HepG2 (cell line): ENCODE measurements at regions not wholly inside any gene's neighbourhood (a gene's known extent, or its start where the extent isn't known, plus 50 kb on each side); places are given as distances from the start of the nearest gene placed in this dataset.

Source experiments
- ATAC-seq: fragments of 200-7000 bp; cut with Tn5 transposase; 3 replicates; pipeline ENCODE4 v1.9.1; 2020; ENCODE audit warnings: mild to moderate bottlenecking, moderate library complexity
- BruUV-seq: library from RNA; stranded (reverse); fragments of 400-500 nt; replicated peaks from 2 replicates; lab custom pipeline; 2021; lab: Mats Ljungman, UMichigan
- CTCF ChIA-PET: fragments of 300-600 bp; formaldehyde crosslinking; extraction: SDS; loops from one replicate; lab custom pipeline; 2021; ENCODE audit warnings: low total read pairs, inconsistent platforms, low intra/inter-chr PET ratio; lab: Yijun Ruan, JAX
- POLR2A ChIA-PET: fragments of 350-600 bp; sonication (Branson Sonifier 250); formaldehyde crosslinking; loops from one replicate; lab custom pipeline; 2020; ENCODE audit warnings: antibody characterized with exemption, inconsistent platforms; lab: Yijun Ruan, JAX
- DNase-seq: peaks from one replicate; pipeline ENCODE4 v3.0.0-alpha.2; 2015; ENCODE audit warnings: low spot score
- FAIRE-seq: peaks from 3 replicates; lab custom pipeline; 2011; peaks lifted over from hg19 to GRCh38; lab: Jason Lieb, UNC
- H2AFZ ChIP-seq: one replicate; pipeline ENCODE4 v1.6.1; 2011; ENCODE audit warnings: low read length, inconsistent platforms
- H3K27ac ChIP-seq: fragments of 300-600 bp; 3 replicates; pipeline ENCODE4 v1.8.0; 2011; ENCODE audit warnings: mixed run types, mild to moderate bottlenecking, mixed read lengths, low read length, inconsistent platforms; ENCODE audit not compliant: insufficient read depth; ENCODE audit errors: extremely low read length
- H3K27me3 ChIP-seq, 2 experiments: fragments of 200-600 bp in 1 of 2; 2 replicates in 1 of 2; 3 replicates in 1 of 2; pipeline versions ENCODE4 v1.6.0 to v1.8.0; 2011; ENCODE audit warnings: low read length in 2 of 2, mild to moderate bottlenecking in 2 of 2, moderate library complexity in 2 of 2, inconsistent platforms in 1 of 2; ENCODE audit not compliant: insufficient read depth in 2 of 2, control insufficient read depth in 1 of 2
- H3K36me3 ChIP-seq, 2 experiments: fragments of 200-600 bp in 1 of 2; replicated peaks in 1 of 2; 2 replicates in 1 of 2; 3 replicates in 1 of 2; pipeline versions ENCODE4 v1.5.1 to v1.8.0; 2011; ENCODE audit warnings: low read length in 2 of 2, inconsistent platforms in 1 of 2; ENCODE audit not compliant: insufficient read depth in 2 of 2, control insufficient read depth in 1 of 2
- H3K4me1 ChIP-seq: 2 replicates; pipeline ENCODE4 v1.5.1; 2012; ENCODE audit warnings: low read length, inconsistent platforms; ENCODE audit not compliant: insufficient read depth
- H3K4me2 ChIP-seq: 2 replicates; pipeline ENCODE4 v1.6.0; 2011; ENCODE audit warnings: low read depth, low read length, inconsistent platforms
- H3K4me3 ChIP-seq, 3 experiments: fragments of 200-600 bp in 1 of 3; sonication (generic), shearing (Covaris generic) in 1 of 3; replicated peaks in 1 of 3; 2 replicates each; pipeline ENCODE4 v1.5.1; 2011 to 2016; ENCODE audit warnings: low read length in 3 of 3, inconsistent platforms in 2 of 3, low read depth in 2 of 3, mild to moderate bottlenecking in 2 of 3, control low read depth in 1 of 3, mixed read lengths in 1 of 3; ENCODE audit not compliant: insufficient read depth in 1 of 3
- H3K79me2 ChIP-seq: one replicate; pipeline ENCODE4 v1.6.1; 2011; ENCODE audit warnings: low read length, inconsistent platforms; ENCODE audit not compliant: insufficient read depth
- H3K9ac ChIP-seq: 2 replicates; pipeline ENCODE4 v1.6.0; 2011; ENCODE audit warnings: mild to moderate bottlenecking, low read depth, low read length, inconsistent platforms; ENCODE audit not compliant: insufficient read depth
- H3K9me3 ChIP-seq: 2 replicates; pipeline ENCODE4 v1.5.1; 2012; ENCODE audit warnings: mild to moderate bottlenecking, low read length
- H4K20me1 ChIP-seq: 2 replicates; pipeline ENCODE4 v1.6.0; 2011; ENCODE audit warnings: inconsistent platforms, mild to moderate bottlenecking, low read length, moderate library complexity; ENCODE audit not compliant: insufficient read depth
- FOSL1 ChIP-seq: sonication (generic); formaldehyde crosslinking; IDR thresholded peaks from 2 replicates; pipeline ENCODE4 v1.9.0; 2021; ENCODE audit warnings: missing genetic modification reagents, borderline replicate concordance
- SAP130 ChIP-seq: IDR thresholded peaks from 2 replicates; pipeline ENCODE4 v1.6.1; 2016; ENCODE audit warnings: low read depth
- WGBS: methylation state at CpG from one replicate; pipeline ENCODE4 v1.1.6; 2017; ENCODE audit warnings: low lambda C conversion rate; 5-methylcytosine and 5-hydroxymethylcytosine counted together
- in situ Hi-C: cut with HindIII; loops from 2 replicates; pipeline ENCODE4 v1.10.0; 2017; ENCODE audit warnings: low pct_unique_long_range_greater_than_20kb; ENCODE audit not compliant: extremely low pct_ligation_motif_present
- intact Hi-C: fragments of 100-400 bp; cut with micrococcal nuclease; formaldehyde crosslinking; loops from one replicate; pipeline ENCODE4 v1.10.0; 2022; ENCODE audit not compliant: unreplicated experiment
- TF ChIP-seq, protein P1 (sequence below): IDR thresholded peaks from 2 replicates; pipeline ENCODE4 v1.6.1; 2016; ENCODE audit warnings: control low read depth
- TF ChIP-seq, protein P2 (sequence below): sonication (generic); formaldehyde crosslinking; IDR thresholded peaks from 2 replicates; pipeline ENCODE4 v1.8.1; 2022; ENCODE audit warnings: low read depth, mild to moderate bottlenecking, missing genetic modification reagents
- TF ChIP-seq, protein P3 (sequence below): sonication (generic); formaldehyde crosslinking; IDR thresholded peaks from 2 replicates; pipeline ENCODE4 v1.5.1; 2020; ENCODE audit warnings: missing genetic modification reagents, mild to moderate bottlenecking, borderline replicate concordance

DNA sequence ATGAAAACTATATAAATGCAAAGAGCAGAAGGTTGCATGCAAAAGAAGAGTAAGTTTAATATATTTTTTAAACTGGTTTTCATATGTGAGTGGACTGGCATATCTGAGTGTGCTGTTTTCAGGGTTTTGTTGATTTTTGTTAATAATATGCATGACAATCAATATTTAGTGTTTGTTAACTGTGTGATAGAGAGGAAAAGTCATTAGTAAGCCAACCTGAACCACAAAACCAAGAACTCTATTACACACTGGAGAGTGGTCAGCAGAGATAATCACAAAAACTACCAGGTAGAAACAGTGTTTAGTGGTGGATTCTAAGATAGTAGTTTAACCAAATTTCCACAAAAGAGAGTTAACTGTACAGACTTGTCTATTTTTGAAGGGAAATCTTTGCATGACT is 396.9 kb downstream of the GASK1B start:
- no peak for FAIRE-seq
- ChIA-PET POLR2A (no interaction called here), CTCF (no interaction called here)
- Histone ChIP-seq H4K20me1 (no peaks in the 10 kb centered on the region), H3K4me3 (no peak overlapping the region), H3K9ac (no peak overlapping the region), H3K27me3 (no peaks in the 10 kb centered on the region), H2AFZ (no peak overlapping the region), H3K27ac (no peak overlapping the region), H3K79me2 (no peaks in the 10 kb centered on the region), H3K4me2 (no peak overlapping the region), H3K9me3 (no peaks in the 10 kb centered on the region), H3K36me3 (no peaks in the 10 kb centered on the region), H3K4me1 (peaks cover 28% of the 10 kb centered on the region)
- in situ Hi-C loops, result no loop called here
- no TSS peak for BruUV-seq
- intact Hi-C loops, result no loop called here
- DNase-seq, result no peak
- TF ChIP-seq, protein P1, sequence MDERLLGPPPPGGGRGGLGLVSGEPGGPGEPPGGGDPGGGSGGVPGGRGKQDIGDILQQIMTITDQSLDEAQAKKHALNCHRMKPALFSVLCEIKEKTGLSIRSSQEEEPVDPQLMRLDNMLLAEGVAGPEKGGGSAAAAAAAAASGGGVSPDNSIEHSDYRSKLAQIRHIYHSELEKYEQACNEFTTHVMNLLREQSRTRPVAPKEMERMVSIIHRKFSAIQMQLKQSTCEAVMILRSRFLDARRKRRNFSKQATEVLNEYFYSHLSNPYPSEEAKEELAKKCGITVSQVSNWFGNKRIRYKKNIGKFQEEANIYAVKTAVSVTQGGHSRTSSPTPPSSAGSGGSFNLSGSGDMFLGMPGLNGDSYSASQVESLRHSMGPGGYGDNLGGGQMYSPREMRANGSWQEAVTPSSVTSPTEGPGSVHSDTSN (CRISPR knock-in tag), result no peak
- no peak for TF ChIP-seq FOSL1 (CRISPR knock-in tag)
- TF ChIP-seq, protein P2, sequence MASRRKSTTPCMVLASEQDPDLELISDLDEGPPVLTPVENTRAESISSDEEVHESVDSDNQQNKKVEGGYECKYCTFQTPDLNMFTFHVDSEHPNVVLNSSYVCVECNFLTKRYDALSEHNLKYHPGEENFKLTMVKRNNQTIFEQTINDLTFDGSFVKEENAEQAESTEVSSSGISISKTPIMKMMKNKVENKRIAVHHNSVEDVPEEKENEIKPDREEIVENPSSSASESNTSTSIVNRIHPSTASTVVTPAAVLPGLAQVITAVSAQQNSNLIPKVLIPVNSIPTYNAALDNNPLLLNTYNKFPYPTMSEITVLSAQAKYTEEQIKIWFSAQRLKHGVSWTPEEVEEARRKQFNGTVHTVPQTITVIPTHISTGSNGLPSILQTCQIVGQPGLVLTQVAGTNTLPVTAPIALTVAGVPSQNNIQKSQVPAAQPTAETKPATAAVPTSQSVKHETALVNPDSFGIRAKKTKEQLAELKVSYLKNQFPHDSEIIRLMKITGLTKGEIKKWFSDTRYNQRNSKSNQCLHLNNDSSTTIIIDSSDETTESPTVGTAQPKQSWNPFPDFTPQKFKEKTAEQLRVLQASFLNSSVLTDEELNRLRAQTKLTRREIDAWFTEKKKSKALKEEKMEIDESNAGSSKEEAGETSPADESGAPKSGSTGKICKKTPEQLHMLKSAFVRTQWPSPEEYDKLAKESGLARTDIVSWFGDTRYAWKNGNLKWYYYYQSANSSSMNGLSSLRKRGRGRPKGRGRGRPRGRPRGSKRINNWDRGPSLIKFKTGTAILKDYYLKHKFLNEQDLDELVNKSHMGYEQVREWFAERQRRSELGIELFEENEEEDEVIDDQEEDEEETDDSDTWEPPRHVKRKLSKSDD (CRISPR knock-in tag), result no peak
- ATAC-seq, result no peak

DNA sequence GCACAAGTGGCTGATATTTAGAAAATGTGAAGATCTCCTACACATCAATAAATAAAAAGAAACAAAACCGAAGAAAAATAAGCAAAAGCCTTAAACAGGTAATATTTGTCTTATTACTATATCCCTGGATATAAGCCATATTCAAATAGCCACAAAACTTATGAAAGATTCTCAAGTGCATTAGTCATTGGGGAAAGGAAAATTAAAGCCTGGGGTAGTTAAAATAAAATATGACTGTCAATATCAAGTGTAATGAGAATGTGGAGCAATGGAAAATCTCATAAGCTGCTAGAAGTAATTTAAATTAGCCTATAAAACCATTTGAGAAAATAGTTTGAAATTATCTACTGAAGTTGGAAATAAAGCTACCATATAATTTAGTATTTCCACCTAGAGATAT is 399.9 kb downstream of the GASK1B start:
- H3K4me3 ChIP-seq, result no peak overlapping the region
- no peaks in the 10 kb centered on the region for H4K20me1 ChIP-seq
- no peaks in the 10 kb centered on the region for H3K27me3 ChIP-seq
- DNase-seq, result no peak
- ATAC-seq, result no peak
- BruUV-seq, result no TSS peak
- peaks cover 18% of the 10 kb centered on the region for H3K4me1 ChIP-seq
- H3K9me3 ChIP-seq, result no peaks in the 10 kb centered on the region
- H3K9ac ChIP-seq, result no peak overlapping the region
- no peak overlapping the region for H3K27ac ChIP-seq
- TF ChIP-seq SAP130 (CRISPR knock-in tag), result no peak
- TF ChIP-seq, protein P3, sequence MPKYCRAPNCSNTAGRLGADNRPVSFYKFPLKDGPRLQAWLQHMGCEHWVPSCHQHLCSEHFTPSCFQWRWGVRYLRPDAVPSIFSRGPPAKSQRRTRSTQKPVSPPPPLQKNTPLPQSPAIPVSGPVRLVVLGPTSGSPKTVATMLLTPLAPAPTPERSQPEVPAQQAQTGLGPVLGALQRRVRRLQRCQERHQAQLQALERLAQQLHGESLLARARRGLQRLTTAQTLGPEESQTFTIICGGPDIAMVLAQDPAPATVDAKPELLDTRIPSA, result no peak
- intact Hi-C loops, result no loop called here
- WGBS, result 0% methylated on average over 1 of the region's 1 CpG
- in situ Hi-C loops, result no loop called here
- no peak for FAIRE-seq
- CTCF ChIA-PET, result no interaction called here
- no peaks in the 10 kb centered on the region for H3K79me2 ChIP-seq
- POLR2A ChIA-PET, result no interaction called here
- H3K36me3 ChIP-seq, result no peaks in the 10 kb centered on the region
- H3K4me2 ChIP-seq, result no peak overlapping the region
- H2AFZ ChIP-seq, result no peak overlapping the region
